ENCODE measurements at regions not wholly inside any gene's neighbourhood (a gene's known extent, or its start where the extent isn't known, plus 50 kb on each side); places are given as distances from the start of the nearest gene placed in this dataset.
"Not testable (repeated sequence)": the region's sequence is repeated elsewhere in the genome, so short reads cannot be mapped to it uniquely, and the experiment has no call there.

DNA sequence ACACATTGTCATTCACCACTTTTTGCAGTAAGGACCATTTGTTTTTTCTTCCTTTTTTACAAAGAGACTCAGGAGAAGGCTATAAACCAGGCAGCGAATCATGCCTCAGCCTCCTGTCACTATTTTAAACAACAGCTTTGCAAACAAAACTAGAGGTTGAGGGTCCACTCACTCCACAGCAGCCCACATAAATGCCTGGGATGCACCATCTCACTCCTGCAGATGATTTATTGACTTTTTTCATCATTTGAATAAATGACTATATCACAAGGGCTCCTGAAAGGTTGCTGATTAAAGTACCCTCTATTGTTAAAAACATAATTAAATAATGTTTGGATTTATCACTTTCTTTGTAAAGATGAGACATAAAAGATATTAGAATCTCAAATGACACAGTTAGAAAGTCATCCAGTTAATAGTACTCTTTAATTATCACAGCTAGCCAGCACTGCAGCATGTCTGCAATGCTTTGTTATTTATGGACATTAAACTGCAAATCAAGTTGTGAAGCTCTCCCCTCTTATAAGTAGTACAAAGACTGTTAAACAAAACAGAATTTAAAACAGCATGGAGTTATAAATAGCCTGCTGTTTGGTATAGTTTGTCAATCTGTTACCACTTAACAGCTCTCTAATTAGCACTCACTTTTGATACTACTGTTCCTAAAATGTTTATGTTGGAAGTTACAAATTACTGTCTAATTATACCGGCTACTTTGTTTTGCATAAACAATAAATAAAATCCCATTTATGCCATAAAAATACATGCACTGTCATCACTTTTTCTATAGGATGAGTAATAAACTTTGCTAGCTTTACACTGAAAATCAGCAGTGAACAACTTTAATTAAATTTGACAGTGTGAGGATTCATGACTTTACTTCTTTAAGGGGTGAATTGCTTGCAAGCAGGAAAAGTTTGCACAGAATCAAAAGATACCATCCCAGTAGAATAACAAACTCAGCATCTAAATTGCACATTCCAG, 853.2 kb downstream of the UQCRFS1 start:
- no peak for DNase-seq (ENCODE audit: low spot score)

DNA sequence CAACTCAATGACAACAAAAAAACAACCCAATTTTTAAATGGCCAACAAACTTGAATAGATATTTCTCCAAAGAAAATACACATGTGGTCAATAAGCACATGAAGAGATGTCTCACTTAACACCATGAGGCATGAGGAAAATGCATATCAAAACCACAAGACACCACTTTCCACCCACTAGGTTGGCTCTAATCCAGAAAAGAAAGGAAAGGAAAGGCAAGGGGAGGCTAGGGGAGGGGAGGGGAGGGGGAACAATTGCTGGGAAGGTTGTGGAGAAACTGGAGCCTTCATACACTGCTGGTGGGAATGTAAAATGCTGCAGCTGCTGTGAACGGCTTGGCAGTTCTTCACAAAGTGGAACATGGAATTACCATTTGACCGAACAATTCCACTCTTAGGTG, 854.3 kb downstream of the UQCRFS1 start:
- no peak for DNase-seq (ENCODE audit: low spot score)

DNA sequence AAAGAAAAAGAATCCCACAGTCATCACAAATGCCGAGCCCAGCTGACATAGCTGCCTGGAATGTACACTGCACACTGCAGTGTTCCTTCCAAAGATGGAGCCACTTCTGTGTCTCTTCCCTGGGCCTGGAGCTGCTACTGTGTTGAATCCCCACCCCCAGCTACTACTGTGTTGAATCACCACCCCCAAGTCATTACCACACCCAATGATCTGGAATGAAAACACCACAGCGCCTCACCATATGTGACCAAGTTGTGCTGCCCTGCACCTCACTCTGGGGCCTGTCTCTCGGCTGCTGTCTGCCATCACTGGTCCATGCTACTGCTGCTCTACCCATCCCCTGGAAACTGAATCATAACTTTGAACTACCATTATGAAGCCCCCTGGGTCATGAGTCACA, 861.2 kb downstream of the UQCRFS1 start:
- no peak for DNase-seq (ENCODE audit: low spot score)

DNA sequence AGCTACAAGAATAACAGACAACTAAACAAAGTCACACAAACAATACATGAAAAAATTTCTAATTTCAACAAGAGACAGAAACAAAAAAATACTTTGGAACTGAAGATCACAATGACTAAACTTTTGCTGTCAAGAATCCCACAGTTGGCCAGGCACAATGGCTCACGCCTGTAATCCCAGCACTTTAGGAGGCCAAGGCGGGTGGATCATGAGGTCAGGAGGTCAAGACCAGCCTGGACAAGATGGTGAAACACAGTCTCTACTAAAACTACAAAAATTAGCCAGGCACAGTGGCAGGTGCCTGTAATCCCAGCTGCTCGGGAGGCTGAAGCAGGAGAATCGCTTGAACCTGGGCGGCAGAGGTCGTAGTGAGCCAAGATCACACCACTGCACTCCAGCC, 861.6 kb downstream of the UQCRFS1 start:
- DNase-seq (ENCODE audit: low spot score): not testable (repeated sequence)

DNA sequence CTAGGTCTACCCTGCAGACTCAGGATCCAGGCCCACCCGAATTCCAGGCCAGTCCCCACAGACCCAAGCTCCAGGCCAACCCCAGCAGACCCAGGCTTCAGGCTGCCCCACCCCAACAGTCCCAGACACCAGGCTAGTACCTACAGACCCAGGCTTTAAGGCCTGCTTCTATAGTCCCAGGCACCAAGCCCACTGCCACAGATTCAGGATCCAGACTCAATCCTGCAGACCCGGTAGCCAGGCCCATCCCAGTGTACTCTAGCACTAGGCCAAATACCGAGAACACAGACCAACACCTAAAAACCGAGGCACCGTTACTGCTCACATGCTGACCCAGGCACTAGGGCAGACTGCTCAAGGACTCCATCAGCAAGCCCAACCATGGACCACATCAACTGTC, 862.3 kb downstream of the UQCRFS1 start:
- no peak for DNase-seq (ENCODE audit: low spot score)

DNA sequence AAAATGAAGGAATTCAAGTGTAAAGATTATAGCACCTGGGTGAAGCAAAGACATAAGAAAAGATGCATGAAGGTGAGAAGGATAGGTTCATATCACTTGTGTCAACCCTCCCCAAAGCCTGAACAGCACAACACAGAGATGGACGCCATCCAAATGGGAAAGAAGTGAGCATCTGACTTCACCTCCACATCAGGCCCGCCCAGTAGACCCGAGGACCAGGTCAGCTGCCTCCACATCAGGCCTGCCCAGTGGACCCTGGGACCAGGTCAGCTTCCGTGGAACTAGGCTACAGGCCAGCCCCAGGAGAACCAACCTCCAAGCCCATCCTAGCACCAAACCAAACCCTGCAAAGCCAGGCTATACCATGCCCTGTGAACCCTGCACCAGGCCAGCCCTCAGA, 862.9 kb downstream of the UQCRFS1 start:
- DNase-seq (ENCODE audit: low spot score): no peak

DNA sequence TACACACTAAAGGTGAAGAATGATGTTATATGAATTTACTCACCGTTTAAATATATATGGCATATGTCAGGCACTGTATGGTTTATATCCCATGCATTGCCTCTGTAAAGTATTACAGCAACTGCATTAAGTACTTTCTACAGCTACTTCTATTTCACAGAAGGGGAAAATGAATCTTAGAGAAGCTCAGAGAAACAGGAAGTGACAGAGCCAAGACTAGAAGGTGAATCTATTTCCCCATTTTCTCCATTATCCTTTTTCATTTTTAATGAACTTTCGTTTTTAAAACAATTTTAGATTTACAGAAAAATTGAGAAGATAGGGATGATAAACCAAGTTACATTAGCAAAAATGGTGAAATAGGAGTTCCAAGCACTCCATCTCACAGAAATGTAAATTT, 863.3 kb downstream of the UQCRFS1 start:
- DNase-seq (ENCODE audit: low spot score): no peak

DNA sequence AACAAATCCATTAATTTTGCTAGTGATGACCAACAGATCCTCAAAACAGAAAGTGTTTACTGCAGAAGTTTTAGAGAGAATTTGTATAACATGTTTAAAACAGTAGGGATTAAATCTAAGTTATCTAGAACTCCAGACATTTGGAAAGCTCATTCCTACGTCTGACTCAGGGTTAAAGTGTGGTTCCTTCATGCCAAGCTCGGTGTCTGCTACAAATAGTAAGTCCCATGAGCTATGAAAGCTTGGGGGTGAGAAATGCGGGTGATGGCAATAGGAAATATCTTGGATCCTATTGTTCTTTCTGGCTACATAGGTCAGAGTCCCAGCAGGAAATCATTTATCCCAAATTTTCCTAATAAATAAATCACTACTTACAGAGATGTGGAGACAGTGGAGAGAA, 867.1 kb downstream of the UQCRFS1 start:
- no peak for DNase-seq (ENCODE audit: low spot score)

DNA sequence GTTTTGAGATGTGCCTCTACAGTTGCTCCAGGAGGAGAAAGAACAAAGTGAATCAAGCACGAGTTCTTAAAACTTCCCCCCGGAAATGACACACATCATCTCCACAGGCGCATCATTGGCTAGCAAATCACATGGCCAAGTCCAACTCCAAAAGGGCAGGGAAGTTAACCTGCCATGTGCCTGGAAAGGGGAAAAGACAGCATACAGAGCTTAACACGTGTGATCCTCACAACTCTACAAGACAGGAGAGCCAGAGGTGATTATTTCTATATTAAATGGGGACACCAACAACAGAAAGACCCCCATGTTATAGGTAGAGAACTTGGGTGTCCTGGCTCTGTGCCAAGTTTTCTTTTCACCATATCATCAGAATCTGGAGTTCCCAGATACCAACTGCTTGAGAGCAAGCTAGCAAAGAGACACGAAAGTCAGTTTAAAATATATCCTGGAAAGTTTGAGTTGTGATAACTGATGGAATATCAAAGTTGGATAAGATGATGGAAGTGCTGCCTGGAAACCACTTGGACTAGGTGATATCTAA, 871.1 kb downstream of the UQCRFS1 start:
- DNase-seq (ENCODE audit: low spot score): no peak

DNA sequence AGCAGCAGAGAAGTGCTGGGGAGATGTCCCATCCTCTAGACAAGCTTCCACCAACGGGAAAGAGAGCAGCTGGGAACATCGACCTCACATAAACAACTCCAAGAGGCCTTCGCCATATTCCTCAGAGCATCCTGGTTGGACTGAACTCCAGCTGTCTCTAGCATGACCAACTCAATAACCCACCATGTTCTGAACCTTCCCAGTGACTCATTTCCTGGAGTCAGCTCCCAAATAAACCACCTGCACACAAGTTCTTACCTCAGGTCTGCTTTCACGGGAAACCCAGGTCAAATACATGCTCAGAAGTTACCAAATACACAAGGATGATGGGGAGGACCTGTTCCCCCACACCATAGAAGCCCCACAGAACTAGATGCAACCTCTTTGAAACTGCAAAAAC, 878.5 kb downstream of the UQCRFS1 start:
- DNase-seq (ENCODE audit: low spot score): no peak

DNA sequence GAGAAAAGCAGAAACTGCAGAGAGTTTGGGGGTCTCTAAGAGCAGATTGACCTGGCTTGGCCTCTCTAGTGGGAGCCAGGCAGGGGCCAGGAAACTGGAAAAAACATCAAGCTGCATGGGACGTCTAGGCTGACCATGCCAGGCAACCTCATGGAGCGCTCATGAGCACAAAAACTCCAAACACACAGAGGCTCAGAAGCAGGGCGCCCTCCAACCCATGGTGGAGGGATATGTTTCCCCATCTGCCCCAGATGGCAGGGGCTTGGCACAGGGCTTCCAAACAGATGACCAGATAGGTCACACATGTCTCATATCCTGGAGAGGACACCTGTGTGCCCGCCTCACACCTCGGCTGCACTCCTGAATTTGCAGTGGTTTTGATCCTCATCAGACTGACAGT, 879.0 kb downstream of the UQCRFS1 start:
- DNase-seq (ENCODE audit: low spot score): no peak

DNA sequence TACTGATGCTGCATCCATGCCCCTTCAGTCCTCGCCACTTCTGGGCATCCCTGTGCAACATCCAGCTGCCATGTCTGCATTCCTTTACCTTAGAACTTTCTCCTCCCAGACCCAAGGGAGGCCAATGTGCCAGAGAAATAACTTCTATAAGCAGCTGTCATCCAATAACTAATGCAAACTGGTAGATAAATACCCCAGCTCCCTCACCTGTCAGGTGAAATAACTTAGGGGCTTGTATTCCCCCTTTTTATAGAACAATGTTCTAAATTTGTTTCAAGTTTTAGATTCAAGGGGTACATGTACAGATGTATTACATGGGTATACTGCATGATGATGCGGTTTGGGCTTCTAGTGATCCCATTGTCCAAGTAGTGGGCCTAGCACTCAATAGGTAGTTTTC, 880.1 kb downstream of the UQCRFS1 start:
- DNase-seq (ENCODE audit: low spot score): no peak

DNA sequence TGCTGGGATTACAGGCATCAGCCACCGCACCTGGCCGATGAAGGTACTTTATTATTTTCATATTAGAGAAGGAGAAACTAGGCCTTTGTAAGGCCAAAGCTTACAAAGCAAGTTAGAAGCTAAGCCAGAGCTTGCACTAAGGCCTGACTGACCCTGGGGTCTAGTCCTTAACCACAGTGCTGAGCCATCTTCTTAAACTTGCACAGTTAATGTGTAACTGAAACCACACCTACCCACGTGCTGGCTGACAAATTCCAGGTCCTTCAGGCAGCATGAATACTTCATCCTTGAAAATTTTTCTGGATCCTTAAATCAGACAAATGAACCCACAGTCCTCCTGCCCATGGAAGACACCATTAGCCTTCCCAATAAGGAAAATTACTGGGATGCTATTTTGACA, 880.6 kb downstream of the UQCRFS1 start:
- DNase-seq (ENCODE audit: low spot score): no peak

DNA sequence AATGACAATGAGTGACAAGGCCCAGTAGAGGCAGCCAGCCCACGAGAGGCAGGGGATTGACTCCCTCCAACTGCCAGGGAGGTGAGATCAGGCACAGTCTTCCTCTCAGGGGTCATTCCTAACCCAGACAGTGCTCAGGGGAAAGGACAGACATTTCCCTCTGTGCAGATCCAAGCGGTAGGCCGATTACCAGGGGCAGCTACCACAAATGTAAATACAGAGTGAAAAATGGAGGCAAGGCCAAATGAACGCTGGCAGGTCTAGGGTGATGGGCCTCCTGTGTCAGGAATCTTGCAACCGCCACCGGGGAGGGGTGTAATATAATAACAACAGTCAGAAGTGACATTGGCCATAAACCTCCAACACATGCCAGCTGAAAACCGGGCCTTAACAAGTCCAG, 881.4 kb downstream of the UQCRFS1 start:
- DNase-seq (ENCODE audit: low spot score): no peak

DNA sequence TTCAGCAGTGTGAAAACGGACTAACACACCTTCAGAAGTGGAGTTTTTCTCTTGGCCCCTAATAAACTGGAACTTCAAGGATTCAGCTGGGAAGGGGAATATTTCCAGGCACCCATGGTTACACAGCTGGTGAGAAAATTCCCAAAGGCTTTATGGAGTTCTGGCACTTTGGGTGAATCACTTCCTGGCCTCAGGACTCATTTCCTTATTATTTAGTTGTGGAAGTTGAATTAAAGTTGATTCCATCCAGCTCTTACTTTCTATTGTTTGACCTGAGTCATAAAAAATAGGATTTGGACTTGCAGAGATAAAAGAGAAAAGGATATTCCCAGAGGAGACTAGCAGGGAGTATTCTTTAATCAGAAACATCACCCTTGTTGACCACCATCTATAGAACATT, 882.1 kb downstream of the UQCRFS1 start:
- DNase-seq (ENCODE audit: low spot score): no peak

DNA sequence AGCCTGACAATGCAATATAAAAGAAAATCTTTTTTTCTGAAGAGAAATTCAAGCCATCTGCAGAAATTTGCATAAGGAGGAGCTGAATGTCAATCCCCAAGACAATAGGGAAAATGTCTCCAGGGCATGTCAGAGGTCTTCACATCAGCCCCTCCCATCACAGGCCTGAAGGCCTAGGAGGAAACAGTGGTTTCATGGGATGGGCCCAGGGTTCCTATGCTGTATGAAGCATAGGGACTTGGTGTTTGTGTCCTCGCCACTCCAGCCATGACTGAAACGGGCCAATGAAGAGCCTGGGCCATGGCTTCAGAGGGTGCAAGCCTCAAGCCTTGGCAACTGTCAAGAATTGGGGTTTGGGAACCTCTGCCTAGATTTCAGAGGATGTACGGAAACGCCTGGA, 883.5 kb downstream of the UQCRFS1 start:
- DNase-seq (ENCODE audit: low spot score): no peak

DNA sequence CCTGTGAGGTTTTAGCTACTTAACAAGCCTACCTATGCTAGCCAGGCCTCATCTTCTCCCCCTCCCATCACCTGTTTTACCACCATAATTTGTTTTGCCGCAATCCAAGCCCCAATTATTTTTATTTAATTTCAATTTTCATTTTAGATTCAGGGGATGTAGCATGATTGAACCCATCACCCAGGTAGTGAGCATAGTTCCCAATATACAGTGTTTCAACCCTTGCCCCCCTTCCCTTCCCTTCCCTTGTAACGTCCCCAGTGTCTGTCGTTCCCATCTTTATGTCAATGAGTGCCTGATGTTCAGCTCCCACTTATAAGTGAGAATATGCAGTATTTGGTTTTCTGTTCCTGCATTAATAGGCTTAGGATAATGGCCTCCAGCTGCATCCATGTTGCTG, 885.0 kb downstream of the UQCRFS1 start:
- no peak for DNase-seq (ENCODE audit: low spot score)

DNA sequence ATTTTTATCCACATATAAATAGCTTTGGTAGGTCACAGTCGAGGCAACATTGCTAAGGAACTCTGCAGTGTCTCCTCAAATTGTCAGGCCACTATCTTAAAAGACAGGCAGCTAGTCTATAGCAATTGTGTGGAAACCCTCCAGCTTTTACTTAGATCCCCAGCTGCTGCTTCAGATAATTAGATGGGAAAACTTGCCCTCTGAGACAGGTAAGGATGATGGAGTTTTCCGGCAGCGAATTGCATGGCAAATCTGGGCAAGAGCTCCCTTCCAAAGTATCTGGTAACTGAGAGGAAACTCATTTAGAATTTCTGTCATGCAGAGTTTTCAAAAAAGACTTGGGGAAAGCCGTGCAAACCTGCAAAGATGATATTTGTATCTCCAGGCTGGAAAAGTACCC, 886.2 kb downstream of the UQCRFS1 start:
- DNase-seq (ENCODE audit: low spot score): no peak

DNA sequence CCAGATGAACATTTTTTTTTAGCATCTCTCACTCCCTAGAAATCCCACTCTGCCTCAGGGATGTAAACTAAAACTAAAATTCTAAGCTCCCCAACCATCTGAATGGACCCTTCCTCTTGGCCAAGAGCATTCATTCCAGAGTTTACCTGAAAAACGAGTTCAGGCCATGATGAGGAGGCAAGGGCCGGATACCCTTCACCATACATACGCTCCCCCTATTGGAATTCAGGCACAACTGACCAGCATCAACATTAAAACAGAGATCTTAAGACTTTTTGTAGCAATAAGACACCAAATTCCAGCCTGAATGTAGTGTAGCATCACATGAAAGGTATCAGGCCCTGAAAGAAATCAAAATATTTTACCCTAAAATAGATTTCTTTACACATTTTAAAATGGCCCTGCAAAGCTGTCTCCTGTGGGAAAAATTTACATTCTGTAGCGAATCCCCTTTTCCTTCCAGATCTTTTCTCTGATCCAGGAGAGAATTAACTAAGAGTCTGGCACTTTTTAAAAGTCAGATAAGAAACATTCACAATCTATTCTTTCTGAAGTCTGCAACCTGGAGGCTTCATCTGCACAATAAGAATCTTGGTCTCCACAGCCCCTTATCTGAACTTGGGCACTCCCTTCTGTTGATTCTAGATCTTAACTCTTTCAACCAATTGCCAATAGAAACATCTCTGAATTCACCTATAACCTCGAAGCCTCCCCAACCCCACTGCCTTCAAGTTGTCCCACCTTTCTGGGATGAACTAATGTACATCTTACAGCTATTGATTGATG, 888.5 kb downstream of the UQCRFS1 start:
- no peak for DNase-seq (ENCODE audit: low spot score)

DNA sequence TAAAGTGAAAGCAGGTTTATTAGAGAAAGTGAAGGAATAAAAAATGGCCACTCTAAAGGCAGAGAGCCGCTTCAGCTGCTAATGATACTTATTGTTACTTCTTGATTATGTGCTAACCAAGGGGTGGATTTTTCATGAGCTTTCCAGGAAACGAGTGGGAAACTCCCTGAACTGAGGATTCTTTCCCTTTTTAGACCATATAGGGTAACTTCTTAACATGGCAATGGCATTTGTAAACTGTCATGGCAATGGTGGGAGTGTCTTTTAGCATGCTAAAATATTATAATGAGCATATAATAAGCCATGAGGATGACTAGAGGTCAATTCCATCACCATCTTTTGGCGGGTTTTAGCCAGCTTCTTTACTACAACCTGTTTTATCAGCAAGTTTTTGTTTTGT, 890.0 kb downstream of the UQCRFS1 start:
- no peak for DNase-seq (ENCODE audit: low spot score)

DNA sequence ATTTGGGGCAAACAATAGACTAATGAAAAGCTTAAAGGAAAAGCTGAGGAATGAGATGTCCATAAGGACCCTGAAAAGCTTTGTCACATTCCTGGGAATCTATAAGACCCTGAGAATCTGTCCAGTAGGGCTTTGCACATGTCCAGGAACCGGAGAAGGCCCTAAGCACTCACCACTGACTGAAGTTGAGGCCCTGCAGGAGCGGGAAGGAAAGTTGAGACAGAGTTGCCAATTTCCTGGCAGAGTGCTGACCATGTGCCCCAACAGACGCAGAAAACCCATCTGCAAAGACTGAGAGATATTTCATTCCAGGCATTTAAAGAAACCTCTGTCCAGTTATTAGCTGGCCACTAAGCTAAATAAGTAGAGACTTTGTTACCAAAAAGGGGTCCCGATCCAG, 890.5 kb downstream of the UQCRFS1 start:
- DNase-seq (ENCODE audit: low spot score): no peak

DNA sequence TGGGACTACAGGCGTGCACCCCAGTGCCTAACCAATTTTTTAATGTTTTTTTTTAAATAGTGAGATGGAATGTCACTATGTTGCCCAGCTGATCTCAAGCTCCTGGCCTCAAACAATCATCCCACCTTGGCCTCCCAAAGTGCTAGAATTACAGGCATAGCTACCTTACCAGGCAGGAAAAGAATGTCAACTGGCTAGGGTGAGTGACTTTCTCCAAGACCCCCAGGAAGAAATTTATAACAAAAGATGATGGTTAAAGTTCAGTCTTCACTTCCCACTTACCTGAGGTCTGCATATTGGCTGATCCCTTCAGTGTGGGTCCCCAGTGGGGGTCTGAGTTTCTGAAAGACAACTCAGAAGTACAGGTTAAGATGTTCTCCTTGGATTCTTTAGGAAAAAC, 893.0 kb downstream of the UQCRFS1 start:
- no peak for DNase-seq (ENCODE audit: low spot score)

DNA sequence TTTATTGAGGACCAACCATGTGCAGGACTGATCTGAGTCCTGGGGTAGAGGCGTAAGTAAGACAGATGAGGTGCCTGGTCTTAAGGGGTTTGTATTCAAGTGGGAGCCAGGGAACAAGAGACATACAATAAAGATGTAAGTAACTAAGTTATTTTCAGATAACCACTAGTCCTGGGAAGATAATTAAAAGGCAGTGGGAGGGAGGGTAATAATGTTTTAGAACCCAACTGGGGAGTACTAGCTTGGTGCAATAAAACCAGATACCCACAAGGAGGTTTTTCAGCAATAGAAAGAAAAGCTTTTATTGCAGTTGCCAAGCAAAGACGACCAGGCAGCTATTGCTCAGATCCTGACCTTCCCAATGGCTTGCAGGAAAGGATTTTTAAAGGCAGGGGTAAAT, 893.7 kb downstream of the UQCRFS1 start:
- no peak for DNase-seq (ENCODE audit: low spot score)

Measured in globus pallidus (tissue), 1 donor.